GM12878 (cell line): ENCODE measurements at regions not wholly inside any gene's neighbourhood (a gene's known extent, or its start where the extent isn't known, plus 50 kb on each side); places are given as distances from the start of the nearest gene placed in this dataset.
"Not testable (repeated sequence)": the region's sequence is repeated elsewhere in the genome, so short reads cannot be mapped to it uniquely, and the experiment has no call there.

ENCODE experiments used
- ATAC-seq: fragments of 200-7000 bp; cut with Tn5 transposase; 3 replicates; pipeline ENCODE4 v1.9.1; 2020; ENCODE audit warnings: mild to moderate bottlenecking, moderate library complexity
- BruUV-seq: library from RNA; stranded (reverse); fragments of 400-500 nt; replicated peaks from 2 replicates; lab custom pipeline; 2021; lab: Mats Ljungman, UMichigan
- CTCF ChIA-PET: fragments of 300-600 bp; sonication (Branson Sonifier 250); formaldehyde crosslinking; extraction: SDS; loops from one replicate; lab custom pipeline; 2021; ENCODE audit warnings: inconsistent platforms; lab: Yijun Ruan, JAX
- POLR2A ChIA-PET: fragments of 350-600 bp; formaldehyde crosslinking; extraction: SDS; loops from one replicate; lab custom pipeline; 2021; ENCODE audit warnings: inconsistent platforms; lab: Charles Lee
- RAD21 ChIA-PET: fragments of 300-600 bp; sonication (Branson Sonifier 250); formaldehyde crosslinking; loops from one replicate; lab custom pipeline; 2023; ENCODE audit warnings: antibody characterized with exemption; ENCODE audit not compliant: unreplicated experiment; lab: Charles Lee
- SMC1A ChIA-PET: fragments of 300-600 bp; sonication (Branson Sonifier 250); formaldehyde crosslinking; loops from one replicate; lab custom pipeline; 2023; ENCODE audit not compliant: unreplicated experiment, uncharacterized antibody; lab: Charles Lee
- DNase-seq: peaks from one replicate; pipeline ENCODE4 v3.0.0-alpha.2; 2011; ENCODE audit warnings: low read depth, low spot score
- FAIRE-seq: peaks from 3 replicates; lab custom pipeline; 2011; peaks lifted over from hg19 to GRCh38; lab: Jason Lieb, UNC
- H2AFZ ChIP-seq: 2 replicates; pipeline ENCODE4 v1.6.0; 2011; ENCODE audit warnings: low read depth, low read length, control low read depth; ENCODE audit not compliant: control insufficient read depth
- H3K27ac ChIP-seq: 2 replicates; pipeline ENCODE4 v1.5.1; 2011; ENCODE audit warnings: control low read depth; ENCODE audit not compliant: control insufficient read depth, insufficient read depth
- H3K27me3 ChIP-seq, 2 experiments: replicated peaks in 1 of 2; 2 replicates each; pipeline versions ENCODE4 v1.6.0 to v1.6.1; 2011; ENCODE audit warnings: low read length in 1 of 2; ENCODE audit not compliant: control insufficient read depth in 2 of 2, insufficient read depth in 2 of 2
- H3K36me3 ChIP-seq, 2 experiments: 2 replicates each; pipeline ENCODE4 v1.5.1; 2011; ENCODE audit warnings: low read length in 1 of 2; ENCODE audit not compliant: control insufficient read depth in 2 of 2, insufficient read depth in 2 of 2
- H3K4me1 ChIP-seq: 2 replicates; pipeline ENCODE4 v1.6.1; 2011; ENCODE audit warnings: mild to moderate bottlenecking, low read length, moderate library complexity, mixed read lengths; ENCODE audit not compliant: control insufficient read depth, insufficient read depth
- H3K4me2 ChIP-seq: 2 replicates; pipeline ENCODE4 v1.6.0; 2011; ENCODE audit warnings: control low read depth; ENCODE audit not compliant: control insufficient read depth, insufficient read depth
- H3K4me3 ChIP-seq: fragments of 200-600 bp; sonication (generic); 2 replicates; pipeline ENCODE4 v1.5.1; 2016
- H3K79me2 ChIP-seq: 2 replicates; pipeline ENCODE4 v1.6.0; 2011; ENCODE audit warnings: low read length; ENCODE audit not compliant: control insufficient read depth, insufficient read depth
- H3K9ac ChIP-seq: 2 replicates; pipeline ENCODE4 v1.8.0; 2011; ENCODE audit warnings: low read length, control low read depth, mixed read lengths; ENCODE audit not compliant: control insufficient read depth, insufficient read depth
- H3K9me3 ChIP-seq: replicated peaks from 3 replicates; pipeline ENCODE4 v1.5.1; 2011; ENCODE audit warnings: mild to moderate bottlenecking, low read length; ENCODE audit not compliant: control insufficient read depth, insufficient read depth
- H4K20me1 ChIP-seq: 2 replicates; pipeline ENCODE4 v1.6.0; 2011; ENCODE audit not compliant: control insufficient read depth, insufficient read depth
- BACH1 ChIP-seq: fragments of 450-650 bp; IDR thresholded peaks from 2 replicates; pipeline ENCODE4 v1.6.1; 2017; ENCODE audit warnings: mild to moderate bottlenecking, borderline replicate concordance
- RAD51 ChIP-seq: fragments of 450-650 bp; IDR thresholded peaks from 2 replicates; pipeline ENCODE4 v1.6.1; 2016; ENCODE audit warnings: moderate library complexity, mild to moderate bottlenecking, inconsistent platforms
- RB1 ChIP-seq: fragments of 450-650 bp; formaldehyde crosslinking; IDR thresholded peaks from 2 replicates; pipeline ENCODE4 v1.6.1; 2017; ENCODE audit warnings: mild to moderate bottlenecking, borderline replicate concordance
- WGBS: methylation state at CpG from one replicate; pipeline ENCODE4 v1.1.6; 2016; ENCODE audit warnings: low lambda C conversion rate; ENCODE audit not compliant: insufficient replicate concordance, insufficient coverage; ENCODE audit errors: missing lambda C conversion rate; 5-methylcytosine and 5-hydroxymethylcytosine counted together
- in situ Hi-C: fragments of 300-500 bp; cut with MboI; formaldehyde crosslinking; loops from 9 replicates; pipeline ENCODE4 v1.14.3; 2018; ENCODE audit warnings: mixed read lengths
- intact Hi-C: fragments of 100-400 bp; cut with micrococcal nuclease; formaldehyde crosslinking; loops from one replicate; pipeline ENCODE4 v1.14.2; 2022; ENCODE audit not compliant: unreplicated experiment

- SMC1A ChIA-PET = no interaction called here
Measured at GRCh38 chr1:94755675-94756074, 64.5 kb upstream of the SLC44A3 start.

GRCh38 chr1:94755016-94755415 is 65.1 kb upstream of the SLC44A3 start:
- DNase-seq, intact Hi-C loops: not testable (repeated sequence)

More at GRCh38 chr1:94755675-94756074, 64.5 kb upstream of the SLC44A3 start:
- H3K36me3 ChIP-seq = no peaks in the 10 kb centered on the region
- no peak for DNase-seq
- no peaks in the 10 kb centered on the region for H3K4me1 ChIP-seq
- H3K27ac ChIP-seq = no peak overlapping the region
- CTCF ChIA-PET = no interaction called here
- H2AFZ ChIP-seq = peak overlapping the region; percentile 34; the same call in 1 of the 2 replicates
- H3K4me2 ChIP-seq = no peak overlapping the region
- RAD21 ChIA-PET = no interaction called here
- intact Hi-C loops (no loop called here), in situ Hi-C loops (no loop called here)
- no peak for FAIRE-seq
- no peak for ATAC-seq
- BruUV-seq = no TSS peak
- TF ChIP-seq RB1 = no peak
- TF ChIP-seq RAD51 = peak; percentile 30; the same call in 1 of the 2 replicates
- 0 out of 2 replicates have a peak, but pooled peaks have one; percentile 48 for TF ChIP-seq BACH1
- H4K20me1 ChIP-seq = no peaks in the 10 kb centered on the region
- no peaks in the 10 kb centered on the region for H3K27me3 ChIP-seq
- WGBS = 54% methylated on average over 7 of the region's 7 CpGs
- POLR2A ChIA-PET = interaction anchor here (0.6 kb wide), 1 partner anchor 293 kb away, joined by 6 read pairs; no protein-coding TSS in a partner anchor
- H3K9me3 ChIP-seq = no peaks in the 10 kb centered on the region
- H3K9ac ChIP-seq = no peak overlapping the region
- no peaks in the 10 kb centered on the region for H3K79me2 ChIP-seq
- no peak overlapping the region for H3K4me3 ChIP-seq

More at GRCh38 chr1:94755016-94755415, 65.1 kb upstream of the SLC44A3 start:
- H3K36me3 ChIP-seq, SMC1A ChIA-PET, H3K4me3 ChIP-seq, FAIRE-seq, H3K27ac ChIP-seq, H3K4me2 ChIP-seq, BruUV-seq, H3K9me3 ChIP-seq, POLR2A ChIA-PET, H2AFZ ChIP-seq, H3K27me3 ChIP-seq, H4K20me1 ChIP-seq, ATAC-seq, CTCF ChIA-PET, H3K4me1 ChIP-seq, H3K79me2 ChIP-seq, RAD21 ChIA-PET, H3K9ac ChIP-seq, in situ Hi-C loops: not testable (repeated sequence)
- 48% methylated on average over 3 of the region's 3 CpGs for WGBS
